ENCODE measurements at regions not wholly inside any gene's neighbourhood (a gene's known extent, or its start where the extent isn't known, plus 50 kb on each side); places are given as distances from the start of the nearest gene placed in this dataset.
"Not testable (repeated sequence)": the region's sequence is repeated elsewhere in the genome, so short reads cannot be mapped to it uniquely, and the experiment has no call there.

- peaks cover 59% of the 10 kb centered on the region for H3K9me3 Mint-ChIP-seq
- CTCF ChIA-PET; H3K4me3 Mint-ChIP-seq; H3K27ac Mint-ChIP-seq; ATAC-seq; DNase-seq (ENCODE audit: low spot score); H3K27me3 Mint-ChIP-seq (ENCODE audit: low read depth); H3K4me1 Mint-ChIP-seq; POLR2A ChIA-PET: not testable (repeated sequence)
- peak; percentile 41; the same call in 1 of the 2 replicates for TF ChIP-seq CTCF (IDR thresholded peaks at IDR 0.05)
- peaks cover 32% of the 10 kb centered on the region for H3K36me3 Mint-ChIP-seq
These were observed 190.8 kb upstream of the RAI14 start for GRCh38 chr5:34465301-34465700.

- H3K4me3 Mint-ChIP-seq; DNase-seq (ENCODE audit: low spot score); H3K27me3 Mint-ChIP-seq (ENCODE audit: low read depth); CTCF ChIA-PET; H3K4me1 Mint-ChIP-seq; POLR2A ChIA-PET; ATAC-seq; H3K27ac Mint-ChIP-seq: not testable (repeated sequence)
- peaks cover 18% of the 10 kb centered on the region for H3K36me3 Mint-ChIP-seq
- H3K9me3 Mint-ChIP-seq = peaks cover 55% of the 10 kb centered on the region
These were observed 189.4 kb upstream of the RAI14 start for GRCh38 chr5:34466519-34467388.

GRCh38 chr5:34467436-34467835 is 188.7 kb upstream of the RAI14 start:
- no peak for DNase-seq (ENCODE audit: low spot score)
- TF ChIP-seq, protein P1, sequence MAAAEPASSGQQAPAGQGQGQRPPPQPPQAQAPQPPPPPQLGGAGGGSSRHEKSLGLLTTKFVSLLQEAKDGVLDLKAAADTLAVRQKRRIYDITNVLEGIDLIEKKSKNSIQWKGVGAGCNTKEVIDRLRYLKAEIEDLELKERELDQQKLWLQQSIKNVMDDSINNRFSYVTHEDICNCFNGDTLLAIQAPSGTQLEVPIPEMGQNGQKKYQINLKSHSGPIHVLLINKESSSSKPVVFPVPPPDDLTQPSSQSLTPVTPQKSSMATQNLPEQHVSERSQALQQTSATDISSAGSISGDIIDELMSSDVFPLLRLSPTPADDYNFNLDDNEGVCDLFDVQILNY (CRISPR knock-in tag; IDR thresholded peaks at IDR 0.05) = no peak
- no peak for TF ChIP-seq SOX15 (CRISPR knock-in tag; IDR thresholded peaks at IDR 0.05)
- no peak for TF ChIP-seq JUN (CRISPR knock-in tag; IDR thresholded peaks at IDR 0.05)
- TF ChIP-seq, protein P2, sequence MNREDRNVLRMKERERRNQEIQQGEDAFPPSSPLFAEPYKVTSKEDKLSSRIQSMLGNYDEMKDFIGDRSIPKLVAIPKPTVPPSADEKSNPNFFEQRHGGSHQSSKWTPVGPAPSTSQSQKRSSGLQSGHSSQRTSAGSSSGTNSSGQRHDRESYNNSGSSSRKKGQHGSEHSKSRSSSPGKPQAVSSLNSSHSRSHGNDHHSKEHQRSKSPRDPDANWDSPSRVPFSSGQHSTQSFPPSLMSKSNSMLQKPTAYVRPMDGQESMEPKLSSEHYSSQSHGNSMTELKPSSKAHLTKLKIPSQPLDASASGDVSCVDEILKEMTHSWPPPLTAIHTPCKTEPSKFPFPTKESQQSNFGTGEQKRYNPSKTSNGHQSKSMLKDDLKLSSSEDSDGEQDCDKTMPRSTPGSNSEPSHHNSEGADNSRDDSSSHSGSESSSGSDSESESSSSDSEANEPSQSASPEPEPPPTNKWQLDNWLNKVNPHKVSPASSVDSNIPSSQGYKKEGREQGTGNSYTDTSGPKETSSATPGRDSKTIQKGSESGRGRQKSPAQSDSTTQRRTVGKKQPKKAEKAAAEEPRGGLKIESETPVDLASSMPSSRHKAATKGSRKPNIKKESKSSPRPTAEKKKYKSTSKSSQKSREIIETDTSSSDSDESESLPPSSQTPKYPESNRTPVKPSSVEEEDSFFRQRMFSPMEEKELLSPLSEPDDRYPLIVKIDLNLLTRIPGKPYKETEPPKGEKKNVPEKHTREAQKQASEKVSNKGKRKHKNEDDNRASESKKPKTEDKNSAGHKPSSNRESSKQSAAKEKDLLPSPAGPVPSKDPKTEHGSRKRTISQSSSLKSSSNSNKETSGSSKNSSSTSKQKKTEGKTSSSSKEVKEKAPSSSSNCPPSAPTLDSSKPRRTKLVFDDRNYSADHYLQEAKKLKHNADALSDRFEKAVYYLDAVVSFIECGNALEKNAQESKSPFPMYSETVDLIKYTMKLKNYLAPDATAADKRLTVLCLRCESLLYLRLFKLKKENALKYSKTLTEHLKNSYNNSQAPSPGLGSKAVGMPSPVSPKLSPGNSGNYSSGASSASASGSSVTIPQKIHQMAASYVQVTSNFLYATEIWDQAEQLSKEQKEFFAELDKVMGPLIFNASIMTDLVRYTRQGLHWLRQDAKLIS (CRISPR knock-in tag; IDR thresholded peaks at IDR 0.05; ENCODE audit: borderline replicate concordance) = no peak
- no peak for TF ChIP-seq ATF3 (CRISPR knock-in tag; conservative IDR thresholded peaks at IDR 0.05)
- TF ChIP-seq FOXK1 (CRISPR knock-in tag; IDR thresholded peaks at IDR 0.05) = no peak
- TF ChIP-seq ZBTB43 (CRISPR knock-in tag; IDR thresholded peaks at IDR 0.05) = no peak
- no peak for TF ChIP-seq GRHL2 (CRISPR knock-in tag; IDR thresholded peaks at IDR 0.05; ENCODE audit: insufficient replicate concordance, severe bottlenecking)
- TF ChIP-seq MXD4 (CRISPR knock-in tag; IDR thresholded peaks at IDR 0.05; ENCODE audit: borderline replicate concordance) = no peak
- no peak for TF ChIP-seq NR2C2 (CRISPR knock-in tag; IDR thresholded peaks at IDR 0.05)
- no peak for TF ChIP-seq CTCF (IDR thresholded peaks at IDR 0.05)
- no peak for TF ChIP-seq TEAD4 (CRISPR knock-in tag; IDR thresholded peaks at IDR 0.05)
- TF ChIP-seq IRF2 (CRISPR knock-in tag; IDR thresholded peaks at IDR 0.05; ENCODE audit: borderline replicate concordance, low read depth) = no peak
- no peak for TF ChIP-seq ZNF423 (CRISPR knock-in tag; IDR thresholded peaks at IDR 0.05)
- peaks cover 50% of the 10 kb centered on the region for H3K9me3 Mint-ChIP-seq
- no peak overlapping the region for H3K4me3 Mint-ChIP-seq
- peaks cover 12% of the 10 kb centered on the region for H3K36me3 Mint-ChIP-seq
- H3K27ac Mint-ChIP-seq = no peak overlapping the region
- no peaks in the 10 kb centered on the region for H3K27me3 Mint-ChIP-seq (ENCODE audit: low read depth)
- H3K4me1 Mint-ChIP-seq = no peaks in the 10 kb centered on the region; the same call in 1 of the 2 replicates
- POLR2A ChIA-PET = no interaction called here
- CTCF ChIA-PET = no interaction called here
- ATAC-seq = no peak

DNA sequence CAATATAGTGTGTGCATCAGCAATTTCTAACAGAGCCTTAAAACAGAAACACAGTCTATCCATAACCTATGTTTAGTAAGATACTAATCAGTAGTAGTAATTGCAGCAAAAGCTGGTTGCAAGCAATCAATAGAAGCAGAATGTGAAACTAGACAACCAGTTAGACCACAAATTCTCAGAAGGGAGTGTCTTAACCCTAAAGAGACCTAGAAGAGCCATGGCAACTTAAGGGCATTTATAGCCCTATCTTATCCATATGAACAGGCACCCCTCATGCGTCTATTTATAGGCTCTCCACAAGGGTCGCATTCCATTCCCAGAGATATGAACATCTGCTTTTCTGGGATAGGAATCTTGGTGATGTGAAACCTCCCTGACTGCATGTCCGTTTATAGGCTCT is 188.1 kb upstream of the RAI14 start:
- ATAC-seq; H3K27me3 Mint-ChIP-seq (ENCODE audit: low read depth); H3K36me3 Mint-ChIP-seq; H3K27ac Mint-ChIP-seq; DNase-seq (ENCODE audit: low spot score); POLR2A ChIA-PET; CTCF ChIA-PET; H3K4me3 Mint-ChIP-seq; H3K4me1 Mint-ChIP-seq: not testable (repeated sequence)
- H3K9me3 Mint-ChIP-seq = peaks cover 44% of the 10 kb centered on the region
